ENCODE measurements at regions not wholly inside any gene's neighbourhood (a gene's known extent, or its start where the extent isn't known, plus 50 kb on each side); places are given as distances from the start of the nearest gene placed in this dataset.

DNA sequence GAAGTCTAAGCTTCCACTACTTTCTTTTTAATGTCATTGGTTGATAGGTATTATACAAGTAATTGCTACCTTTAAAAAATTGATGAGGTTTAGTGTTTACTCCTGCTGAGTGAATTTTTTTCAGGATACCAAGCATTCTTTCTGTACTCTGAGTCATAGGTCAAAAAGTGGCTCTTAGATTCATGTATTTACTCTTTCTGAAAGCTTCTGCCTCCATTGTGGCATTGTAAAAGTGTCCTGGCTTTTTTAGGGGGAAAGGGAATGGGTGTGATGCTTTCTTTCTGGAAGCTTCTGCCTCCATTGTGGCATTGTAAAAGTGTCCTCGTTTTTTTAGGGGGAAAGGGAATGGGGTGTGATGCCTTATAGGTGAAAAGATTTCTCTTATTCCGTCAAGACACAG, 286.5 kb downstream of the LPIN1 start:
- TF ChIP-seq, protein P1, sequence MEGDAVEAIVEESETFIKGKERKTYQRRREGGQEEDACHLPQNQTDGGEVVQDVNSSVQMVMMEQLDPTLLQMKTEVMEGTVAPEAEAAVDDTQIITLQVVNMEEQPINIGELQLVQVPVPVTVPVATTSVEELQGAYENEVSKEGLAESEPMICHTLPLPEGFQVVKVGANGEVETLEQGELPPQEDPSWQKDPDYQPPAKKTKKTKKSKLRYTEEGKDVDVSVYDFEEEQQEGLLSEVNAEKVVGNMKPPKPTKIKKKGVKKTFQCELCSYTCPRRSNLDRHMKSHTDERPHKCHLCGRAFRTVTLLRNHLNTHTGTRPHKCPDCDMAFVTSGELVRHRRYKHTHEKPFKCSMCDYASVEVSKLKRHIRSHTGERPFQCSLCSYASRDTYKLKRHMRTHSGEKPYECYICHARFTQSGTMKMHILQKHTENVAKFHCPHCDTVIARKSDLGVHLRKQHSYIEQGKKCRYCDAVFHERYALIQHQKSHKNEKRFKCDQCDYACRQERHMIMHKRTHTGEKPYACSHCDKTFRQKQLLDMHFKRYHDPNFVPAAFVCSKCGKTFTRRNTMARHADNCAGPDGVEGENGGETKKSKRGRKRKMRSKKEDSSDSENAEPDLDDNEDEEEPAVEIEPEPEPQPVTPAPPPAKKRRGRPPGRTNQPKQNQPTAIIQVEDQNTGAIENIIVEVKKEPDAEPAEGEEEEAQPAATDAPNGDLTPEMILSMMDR (IDR thresholded peaks at IDR 0.05): no peak
- TF ChIP-seq POLR2A (IDR thresholded peaks at IDR 0.05): no peak
